HUES6 (cell line): ENCODE measurements at regions not wholly inside any gene's neighbourhood (a gene's known extent, or its start where the extent isn't known, plus 50 kb on each side); places are given as distances from the start of the nearest gene placed in this dataset.

ENCODE experiments used
- H3K27ac ChIP-seq: 2 replicates; pipeline ENCODE4 v1.7.0; 2013; ENCODE audit warnings: low read depth, mild to moderate bottlenecking, low read length, inconsistent platforms
- H3K27me3 ChIP-seq: 2 replicates; pipeline ENCODE4 v1.6.1; 2013; ENCODE audit warnings: low read length; ENCODE audit not compliant: control insufficient read depth, insufficient read depth
- H3K36me3 ChIP-seq: 2 replicates; pipeline ENCODE4 v1.6.1; 2013; ENCODE audit warnings: low read length; ENCODE audit not compliant: control insufficient read depth, insufficient read depth
- H3K4me1 ChIP-seq: 2 replicates; pipeline ENCODE4 v1.6.1; 2013; ENCODE audit warnings: low read length; ENCODE audit not compliant: control insufficient read depth, insufficient read depth
- H3K4me3 ChIP-seq: 2 replicates; pipeline ENCODE4 v1.5.1; 2013; ENCODE audit warnings: low read depth, low read length
- H3K9ac ChIP-seq: one replicate; pipeline ENCODE4 v1.6.1; 2013; ENCODE audit warnings: mild to moderate bottlenecking, low read length
- H3K9me3 ChIP-seq: 2 replicates; pipeline ENCODE4 v1.6.1; 2013; ENCODE audit warnings: low read depth, low read length; ENCODE audit not compliant: control insufficient read depth, insufficient read depth

GRCh38 chr20:16974080-16974854 lies 226.1 kb downstream of the OTOR start:
- Histone ChIP-seq H3K27me3 (no peaks in the 10 kb centered on the region), H3K4me1 (no peaks in the 10 kb centered on the region), H3K36me3 (no peaks in the 10 kb centered on the region), H3K9me3 (peaks cover 8% of the 10 kb centered on the region), H3K27ac (no peak overlapping the region), H3K9ac (no peak overlapping the region), H3K4me3 (no peak overlapping the region)

GRCh38 chr20:16974855-16975162 lies 226.7 kb downstream of the OTOR start:
- Histone ChIP-seq H3K9ac (no peak overlapping the region), H3K4me3 (no peak overlapping the region), H3K27ac (no peak overlapping the region), H3K9me3 (peaks cover 8% of the 10 kb centered on the region), H3K27me3 (no peaks in the 10 kb centered on the region), H3K4me1 (no peaks in the 10 kb centered on the region), H3K36me3 (no peaks in the 10 kb centered on the region)

- H3K27me3 ChIP-seq = no peaks in the 10 kb centered on the region
- H3K9me3 ChIP-seq = peaks cover 8% of the 10 kb centered on the region
- H3K4me3 ChIP-seq = no peak overlapping the region
- H3K4me1 ChIP-seq = no peaks in the 10 kb centered on the region
- no peak overlapping the region for H3K9ac ChIP-seq
- H3K36me3 ChIP-seq = no peaks in the 10 kb centered on the region
- no peak overlapping the region for H3K27ac ChIP-seq
Observed at GRCh38 chr20:16975682-16976081, 227.5 kb downstream of the OTOR start.

- Histone ChIP-seq H3K4me1 (no peaks in the 10 kb centered on the region), H3K9ac (no peak overlapping the region), H3K4me3 (no peak overlapping the region), H3K27me3 (no peaks in the 10 kb centered on the region), H3K9me3 (peaks cover 18% of the 10 kb centered on the region), H3K36me3 (no peaks in the 10 kb centered on the region), H3K27ac (no peak overlapping the region)
Observed at GRCh38 chr20:16978497-16978896, 230.3 kb downstream of the OTOR start.

- H3K27me3 ChIP-seq = no peaks in the 10 kb centered on the region
- H3K36me3 ChIP-seq = no peaks in the 10 kb centered on the region
- no peak overlapping the region for H3K4me3 ChIP-seq
- H3K9me3 ChIP-seq = peaks cover 21% of the 10 kb centered on the region
- H3K9ac ChIP-seq = no peak overlapping the region
- no peaks in the 10 kb centered on the region for H3K4me1 ChIP-seq
- H3K27ac ChIP-seq = no peak overlapping the region
Observed at GRCh38 chr20:16982091-16982726, 234.1 kb downstream of the OTOR start.

- no peak overlapping the region for H3K27ac ChIP-seq
- H3K9me3 ChIP-seq = peaks cover 13% of the 10 kb centered on the region; the same call in 1 of the 2 replicates
- no peaks in the 10 kb centered on the region for H3K27me3 ChIP-seq
- no peaks in the 10 kb centered on the region for H3K4me1 ChIP-seq
- no peaks in the 10 kb centered on the region for H3K36me3 ChIP-seq
- H3K9ac ChIP-seq = no peak overlapping the region
- no peak overlapping the region for H3K4me3 ChIP-seq
Observed at GRCh38 chr20:16984481-16984880, 236.3 kb downstream of the OTOR start.

- Histone ChIP-seq H3K36me3 (no peaks in the 10 kb centered on the region), H3K9ac (no peak overlapping the region), H3K4me1 (no peaks in the 10 kb centered on the region), H3K27ac (no peak overlapping the region), H3K27me3 (no peaks in the 10 kb centered on the region), H3K9me3 (no peaks in the 10 kb centered on the region), H3K4me3 (no peak overlapping the region)
Observed at GRCh38 chr20:17003170-17003870, 223.5 kb upstream of the PCSK2 start.

- no peaks in the 10 kb centered on the region for H3K36me3 ChIP-seq
- no peak overlapping the region for H3K9ac ChIP-seq
Observed at GRCh38 chr20:17010181-17010580, 216.7 kb upstream of the PCSK2 start.

GRCh38 chr20:17012546-17013226 lies 214.2 kb upstream of the PCSK2 start:
- no peak overlapping the region for H3K27ac ChIP-seq
- H3K9me3 ChIP-seq = peaks cover 5% of the 10 kb centered on the region; the same call in 1 of the 2 replicates
- no peak overlapping the region for H3K4me3 ChIP-seq
- no peaks in the 10 kb centered on the region for H3K36me3 ChIP-seq
- no peaks in the 10 kb centered on the region for H3K27me3 ChIP-seq
- H3K9ac ChIP-seq = no peak overlapping the region
- no peaks in the 10 kb centered on the region for H3K4me1 ChIP-seq

More at GRCh38 chr20:17010181-17010580, 216.7 kb upstream of the PCSK2 start:
- H3K27ac ChIP-seq = no peak overlapping the region
- H3K4me3 ChIP-seq = no peak overlapping the region
- H3K27me3 ChIP-seq = no peaks in the 10 kb centered on the region
- no peaks in the 10 kb centered on the region for H3K4me1 ChIP-seq
- peaks cover 5% of the 10 kb centered on the region; the same call in 1 of the 2 replicates for H3K9me3 ChIP-seq

GRCh38 chr20:17014217-17014616 lies 212.6 kb upstream of the PCSK2 start:
- no peaks in the 10 kb centered on the region for H3K36me3 ChIP-seq
- no peak overlapping the region for H3K27ac ChIP-seq
- peaks cover under 1% of the 10 kb centered on the region; the same call in 1 of the 2 replicates for H3K9me3 ChIP-seq
- no peak overlapping the region for H3K9ac ChIP-seq
- no peak overlapping the region for H3K4me3 ChIP-seq
- no peaks in the 10 kb centered on the region for H3K27me3 ChIP-seq
- no peaks in the 10 kb centered on the region for H3K4me1 ChIP-seq
